GM23338 (cell line): ENCODE measurements at regions not wholly inside any gene's neighbourhood (a gene's known extent, or its start where the extent isn't known, plus 50 kb on each side); places are given as distances from the start of the nearest gene placed in this dataset.

ENCODE experiments used
- ATAC-seq: fragments of 200-7000 bp; cut with Tn5 transposase; 3 replicates; pipeline ENCODE4 v1.9.1; 2020
- DNase-seq: peaks from one replicate; pipeline ENCODE4 v3.0.0-alpha.2; 2015; ENCODE audit warnings: low spot score
- H2AFZ ChIP-seq: fragments of 200-600 bp; sonication (generic); 2 replicates; pipeline ENCODE4 v1.8.0; 2016; ENCODE audit warnings: antibody characterized with exemption, mild to moderate bottlenecking, moderate library complexity
- H3F3A ChIP-seq: fragments of 200-600 bp; sonication (generic); replicated peaks from 2 replicates; pipeline ENCODE4 v1.8.0; 2017; ENCODE audit warnings: antibody characterized with exemption, mixed run types, low read depth
- H3K27ac ChIP-seq: fragments of 200-600 bp; sonication (generic); 2 replicates; pipeline ENCODE4 v1.6.1; 2016; ENCODE audit warnings: low read depth
- H3K27me3 ChIP-seq: fragments of 200-600 bp; sonication (generic); 2 replicates; pipeline ENCODE4 v1.8.0; 2016; ENCODE audit warnings: mild to moderate bottlenecking, mixed run types, moderate library complexity; ENCODE audit not compliant: insufficient read depth
- H3K36me3 ChIP-seq: fragments of 200-600 bp; sonication (generic); 2 replicates; pipeline ENCODE4 v1.8.0; 2016; ENCODE audit warnings: mild to moderate bottlenecking; ENCODE audit not compliant: insufficient read depth
- H3K4me1 ChIP-seq: fragments of 200-600 bp; sonication (generic); 2 replicates; pipeline ENCODE4 v1.8.0; 2016; ENCODE audit warnings: mild to moderate bottlenecking, moderate library complexity; ENCODE audit not compliant: insufficient read depth
- H3K4me2 ChIP-seq: fragments of 200-600 bp; sonication (generic); 2 replicates; pipeline ENCODE4 v1.7.1; 2017; ENCODE audit warnings: mixed run types
- H3K4me3 ChIP-seq: fragments of 200-600 bp; sonication (generic); 2 replicates; pipeline ENCODE4 v1.6.1; 2016; ENCODE audit warnings: mixed run types
- H3K79me2 ChIP-seq: fragments of 200-600 bp; sonication (generic); replicated peaks from 2 replicates; pipeline ENCODE4 v1.8.0; 2017; ENCODE audit warnings: mild to moderate bottlenecking; ENCODE audit not compliant: insufficient read depth
- H3K9me2 ChIP-seq: fragments of 200-600 bp; sonication (generic); 2 replicates; pipeline ENCODE4 v1.8.0; 2017; ENCODE audit not compliant: insufficient read depth
- H4K20me1 ChIP-seq: fragments of 200-600 bp; sonication (generic); replicated peaks from 2 replicates; pipeline ENCODE4 v1.8.0; 2017; ENCODE audit warnings: mild to moderate bottlenecking; ENCODE audit not compliant: insufficient read depth
- H3K27ac Mint-ChIP-seq: 2 replicates; pipeline ENCODE4 v1.8.0; 2020; ENCODE audit warnings: inconsistent platforms, mild to moderate bottlenecking, moderate library complexity, mixed read lengths
- H3K27me3 Mint-ChIP-seq: 3 replicates; pipeline ENCODE4 v1.8.0; 2022; ENCODE audit warnings: low read depth, mild to moderate bottlenecking, moderate library complexity, mixed read lengths, inconsistent platforms; ENCODE audit not compliant: insufficient read depth, poor library complexity
- H3K36me3 Mint-ChIP-seq: 3 replicates; pipeline ENCODE4 v1.8.0; 2021; ENCODE audit warnings: low read depth, mild to moderate bottlenecking, inconsistent platforms, moderate library complexity, mixed read lengths
- H3K4me1 Mint-ChIP-seq: 3 replicates; pipeline ENCODE4 v1.8.0; 2020; ENCODE audit warnings: mild to moderate bottlenecking, inconsistent platforms, mixed read lengths
- H3K4me3 Mint-ChIP-seq: 3 replicates; pipeline ENCODE4 v1.8.0; 2021; ENCODE audit warnings: moderate library complexity, mild to moderate bottlenecking, inconsistent platforms, mixed read lengths
- H3K9me3 Mint-ChIP-seq: 3 replicates; pipeline ENCODE4 v1.8.0; 2020; ENCODE audit warnings: moderate library complexity, mild to moderate bottlenecking, inconsistent platforms, mixed read lengths
- CREB1 ChIP-seq: fragments of 250-450 bp; sonication (Bioruptor Pico); IDR thresholded peaks from 2 replicates; pipeline ENCODE4 v1.5.0; 2020; ENCODE audit warnings: low read depth, mild to moderate bottlenecking, moderate library complexity
- CTCF ChIP-seq, 2 experiments: fragments of 200-600 bp in 1 of 2; sonication (generic) in 1 of 2; conservative IDR thresholded peaks; 2 replicates each; pipeline versions ENCODE4 v1.5.1 to v1.6.1; 2016 to 2017; ENCODE audit warnings: antibody characterized with exemption in 2 of 2, low read depth in 2 of 2, mild to moderate bottlenecking in 2 of 2, moderate library complexity in 1 of 2
- ETS1 ChIP-seq: IDR thresholded peaks from 2 replicates; pipeline ENCODE4 v1.6.1; 2016; ENCODE audit warnings: antibody characterized with exemption
- EZH2 ChIP-seq: fragments of 200-600 bp; sonication (generic); IDR thresholded peaks from one replicate; pipeline ENCODE4 v1.8.0; 2017; ENCODE audit warnings: antibody characterized with exemption, mild to moderate bottlenecking, low read depth; ENCODE audit not compliant: unreplicated experiment
- EZH2phosphoT487 ChIP-seq: fragments of 200-600 bp; sonication (generic); IDR thresholded peaks from one replicate; pipeline ENCODE4 v1.8.1; 2018; ENCODE audit warnings: antibody characterized with exemption; ENCODE audit not compliant: unreplicated experiment
- JUNB ChIP-seq: IDR thresholded peaks from one replicate; pipeline ENCODE4 v1.6.1; 2016; ENCODE audit warnings: antibody characterized with exemption; ENCODE audit not compliant: unreplicated experiment
- NANOG ChIP-seq: IDR thresholded peaks from 2 replicates; pipeline ENCODE4 v1.6.1; 2016; ENCODE audit warnings: antibody characterized with exemption, borderline replicate concordance
- POLR2AphosphoS5 ChIP-seq: IDR thresholded peaks from 2 replicates; pipeline ENCODE4 v1.6.1; 2016; ENCODE audit warnings: antibody characterized with exemption, low read depth
- REST ChIP-seq: IDR thresholded peaks from one replicate; pipeline ENCODE4 v1.6.1; 2018; ENCODE audit warnings: antibody characterized with exemption; ENCODE audit not compliant: unreplicated experiment
- STAT1 ChIP-seq: IDR thresholded peaks from one replicate; pipeline ENCODE4 v1.6.1; 2016; ENCODE audit warnings: antibody characterized with exemption; ENCODE audit not compliant: unreplicated experiment
- ZNF114 ChIP-seq: fragments of 250-450 bp; sonication (Bioruptor Pico); IDR thresholded peaks from 2 replicates; pipeline ENCODE4 v1.5.0; 2020; ENCODE audit warnings: mild to moderate bottlenecking, moderate library complexity
- ZNF331 ChIP-seq: fragments of 250-450 bp; sonication (Bioruptor Pico); IDR thresholded peaks from 2 replicates; pipeline ENCODE4 v1.5.0; 2020; ENCODE audit warnings: low read depth, mild to moderate bottlenecking, moderate library complexity
- ZNF462 ChIP-seq: fragments of 250-450 bp; sonication (Bioruptor Pico); IDR thresholded peaks from 2 replicates; pipeline ENCODE4 v1.5.0; 2020; ENCODE audit warnings: mild to moderate bottlenecking, moderate library complexity

- no peaks in the 10 kb centered on the region; the same call in 1 of the 2 replicates for H3K36me3 ChIP-seq
- no peaks in the 10 kb centered on the region for H3K36me3 Mint-ChIP-seq
- H3K4me1 Mint-ChIP-seq = peaks cover 12% of the 10 kb centered on the region
- no peaks in the 10 kb centered on the region for H3K79me2 ChIP-seq
- no peaks in the 10 kb centered on the region for H3K27me3 ChIP-seq
- DNase-seq (no peak), ATAC-seq (no peak)
- peaks cover 12% of the 10 kb centered on the region; the same call in 1 of the 2 replicates for H3K9me2 ChIP-seq
- no peak overlapping the region for H3K4me3 Mint-ChIP-seq
- H3K27me3 Mint-ChIP-seq = peaks cover 14% of the 10 kb centered on the region
- no peak overlapping the region for H3K4me2 ChIP-seq
- no peaks in the 10 kb centered on the region for H3K9me3 Mint-ChIP-seq
- H2AFZ ChIP-seq = no peak overlapping the region
- H3F3A ChIP-seq = no peaks in the 10 kb centered on the region
- H3K27ac Mint-ChIP-seq = no peak overlapping the region
- peaks cover 4% of the 10 kb centered on the region for H3K4me1 ChIP-seq
- H4K20me1 ChIP-seq = no peaks in the 10 kb centered on the region
- no peak overlapping the region for H3K4me3 ChIP-seq
- TF ChIP-seq POLR2AphosphoS5 (no peak), ZNF114 (CRISPR knock-in tag) (no peak), CTCF (conservative IDR thresholded peaks at IDR 0.05; ENCODE audit: low read depth in 2 of 2) (no peak), ZNF331 (CRISPR knock-in tag) (no peak), ETS1 (no peak), EZH2 (no peak), REST (no peak), NANOG (no peak), EZH2phosphoT487 (no peak), ZNF462 (no peak), CREB1 (no peak), JUNB (no peak), STAT1 (no peak)
- H3K27ac ChIP-seq = no peak overlapping the region
Observed at GRCh38 chr18:76564117-76564516, 69.1 kb upstream of the ZNF516 start.
